ENCODE measurements at regions not wholly inside any gene's neighbourhood (a gene's known extent, or its start where the extent isn't known, plus 50 kb on each side); places are given as distances from the start of the nearest gene placed in this dataset.

DNA sequence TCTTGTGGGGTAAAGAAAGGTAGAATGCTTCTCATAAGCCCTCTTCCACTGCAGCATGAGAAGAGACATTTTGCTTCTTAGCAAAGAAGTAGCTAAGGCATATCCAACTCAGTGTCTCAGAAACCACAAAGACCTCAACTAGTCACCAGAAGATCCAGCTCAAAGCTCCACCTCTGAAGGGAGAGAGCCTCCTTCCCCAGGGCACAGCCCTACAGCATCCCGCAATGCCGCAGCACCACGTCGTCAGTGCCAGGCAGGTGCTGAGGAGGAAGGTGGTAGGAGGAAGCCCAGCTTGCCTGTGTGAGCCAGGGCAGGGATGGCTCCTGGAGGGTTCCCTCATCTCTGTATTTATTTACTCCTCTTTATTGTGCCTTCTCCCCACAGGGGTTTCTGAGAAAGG lies 385.6 kb upstream of the NPVF start:
- H3K4me1 Mint-ChIP-seq: peaks cover 48% of the 10 kb centered on the region
- Histone ChIP-seq H2AFZ (ENCODE audit: insufficient read depth, low read depth, low read length, poor library complexity, severe bottlenecking) (no peak overlapping the region), H4K20me1 (ENCODE audit: control insufficient read depth, insufficient read depth, low read length, poor library complexity, severe bottlenecking) (no peaks in the 10 kb centered on the region), H3K4me2 (replicated peaks; ENCODE audit: low read depth, low read length, poor library complexity, severe bottlenecking) (no peak overlapping the region), H3K9me3 (ENCODE audit: control extremely low read depth in 1 of 3, control insufficient read depth in 2 of 3, insufficient read depth in 1 of 3, low read length in 2 of 3) (peaks cover 0 to 7% (median 4%) of the 10 kb centered on the region in 3 donors), H3K36me3 (replicated peaks in 1 of 2; ENCODE audit: control extremely low read depth in 1 of 2, control insufficient read depth in 1 of 2, extremely low read depth in 1 of 2, insufficient read depth in 2 of 2, low read length in 1 of 2) (no peaks in the 10 kb centered on the region), H3K9ac (ENCODE audit: low read length) (no peak overlapping the region), H3K4me3 (ENCODE audit: control extremely low read depth in 1 of 5, extremely low read depth in 1 of 5, insufficient read depth in 1 of 5, low read depth in 2 of 5, low read length in 4 of 5) (no peak overlapping the region), H3K4me1 (ENCODE audit: control insufficient read depth in 2 of 2, insufficient read depth in 2 of 2, low read length in 2 of 2) (peaks cover 42 to 45% of the 10 kb centered on the region in 2 donors), H3K27ac (ENCODE audit: low read length in 2 of 2) (no peak overlapping the region), H3K79me2 (ENCODE audit: control insufficient read depth, insufficient read depth, low read length) (no peaks in the 10 kb centered on the region), H3K27me3 (replicated peaks in 1 of 4; ENCODE audit: control extremely low read depth in 1 of 4, control insufficient read depth in 3 of 4, insufficient read depth in 4 of 4, low read length in 3 of 4) (no peaks in the 10 kb centered on the region)
- no peak for TF ChIP-seq EZH2 (IDR thresholded peaks at IDR 0.05; ENCODE audit: borderline replicate concordance, insufficient read depth, low read depth, low read length, poor library complexity, severe bottlenecking)
- TF ChIP-seq, protein P1, sequence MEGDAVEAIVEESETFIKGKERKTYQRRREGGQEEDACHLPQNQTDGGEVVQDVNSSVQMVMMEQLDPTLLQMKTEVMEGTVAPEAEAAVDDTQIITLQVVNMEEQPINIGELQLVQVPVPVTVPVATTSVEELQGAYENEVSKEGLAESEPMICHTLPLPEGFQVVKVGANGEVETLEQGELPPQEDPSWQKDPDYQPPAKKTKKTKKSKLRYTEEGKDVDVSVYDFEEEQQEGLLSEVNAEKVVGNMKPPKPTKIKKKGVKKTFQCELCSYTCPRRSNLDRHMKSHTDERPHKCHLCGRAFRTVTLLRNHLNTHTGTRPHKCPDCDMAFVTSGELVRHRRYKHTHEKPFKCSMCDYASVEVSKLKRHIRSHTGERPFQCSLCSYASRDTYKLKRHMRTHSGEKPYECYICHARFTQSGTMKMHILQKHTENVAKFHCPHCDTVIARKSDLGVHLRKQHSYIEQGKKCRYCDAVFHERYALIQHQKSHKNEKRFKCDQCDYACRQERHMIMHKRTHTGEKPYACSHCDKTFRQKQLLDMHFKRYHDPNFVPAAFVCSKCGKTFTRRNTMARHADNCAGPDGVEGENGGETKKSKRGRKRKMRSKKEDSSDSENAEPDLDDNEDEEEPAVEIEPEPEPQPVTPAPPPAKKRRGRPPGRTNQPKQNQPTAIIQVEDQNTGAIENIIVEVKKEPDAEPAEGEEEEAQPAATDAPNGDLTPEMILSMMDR (IDR thresholded peaks at IDR 0.05): no peak
- H3K4me3 Mint-ChIP-seq: no peak overlapping the region
- no peaks in the 10 kb centered on the region for H3K27me3 Mint-ChIP-seq
- POLR2A ChIA-PET: no interaction called here
- ATAC-seq (ENCODE audit: low read depth) (no peak), DNase-seq (no peak)
- no CpG with 5 or more reads among the region's 4 CpGs for WGBS (ENCODE audit: insufficient coverage)
- intact Hi-C loops (cut with micrococcal nuclease): no loop called here
- H3K9me3 Mint-ChIP-seq (ENCODE audit: insufficient read depth): peaks cover 5% of the 10 kb centered on the region
- no peak overlapping the region for H3K27ac Mint-ChIP-seq
- CTCF ChIA-PET: no interaction called here

DNA sequence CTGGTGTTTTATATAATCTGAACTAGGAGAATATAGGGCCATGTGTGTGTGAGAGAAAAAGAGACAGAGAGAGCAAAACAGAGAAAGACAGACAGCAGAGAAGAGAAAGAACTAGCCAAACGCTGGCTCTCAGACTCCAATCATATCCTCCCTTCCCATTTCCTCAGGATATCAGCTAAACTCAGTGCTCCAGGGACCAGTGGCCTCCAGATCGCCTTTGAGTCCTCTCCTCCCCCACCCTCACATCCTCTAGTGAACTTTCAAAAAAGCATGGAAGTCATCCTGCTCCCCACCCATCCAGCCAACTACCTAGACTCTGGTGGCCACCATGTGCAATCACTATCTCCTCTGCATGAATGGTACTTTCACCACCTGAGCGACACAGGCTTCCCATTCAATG lies 386.1 kb upstream of the NPVF start:
- Histone ChIP-seq H3K4me3 (ENCODE audit: control extremely low read depth in 1 of 5, extremely low read depth in 1 of 5, insufficient read depth in 1 of 5, low read depth in 2 of 5, low read length in 4 of 5) (no peak overlapping the region), H3K36me3 (replicated peaks in 1 of 2; ENCODE audit: control extremely low read depth in 1 of 2, control insufficient read depth in 1 of 2, extremely low read depth in 1 of 2, insufficient read depth in 2 of 2, low read length in 1 of 2) (no peaks in the 10 kb centered on the region), H3K79me2 (ENCODE audit: control insufficient read depth, insufficient read depth, low read length) (no peaks in the 10 kb centered on the region), H3K9me3 (ENCODE audit: control extremely low read depth in 1 of 3, control insufficient read depth in 2 of 3, insufficient read depth in 1 of 3, low read length in 2 of 3) (peaks cover 0 to 7% (median 4%) of the 10 kb centered on the region in 3 donors), H3K4me1 (ENCODE audit: control insufficient read depth in 2 of 2, insufficient read depth in 2 of 2, low read length in 2 of 2) (peaks cover 47 to 50% of the 10 kb centered on the region in 2 donors), H3K27ac (ENCODE audit: low read length in 2 of 2) (no peak overlapping the region), H3K4me2 (replicated peaks; ENCODE audit: low read depth, low read length, poor library complexity, severe bottlenecking) (no peak overlapping the region), H3K27me3 (replicated peaks in 1 of 4; ENCODE audit: control extremely low read depth in 1 of 4, control insufficient read depth in 3 of 4, insufficient read depth in 4 of 4, low read length in 3 of 4) (no peaks in the 10 kb centered on the region), H3K9ac (ENCODE audit: low read length) (no peak overlapping the region), H2AFZ (ENCODE audit: insufficient read depth, low read depth, low read length, poor library complexity, severe bottlenecking) (no peak overlapping the region), H4K20me1 (ENCODE audit: control insufficient read depth, insufficient read depth, low read length, poor library complexity, severe bottlenecking) (no peaks in the 10 kb centered on the region)
- POLR2A ChIA-PET: no interaction called here
- no peak for TF ChIP-seq EZH2 (IDR thresholded peaks at IDR 0.05; ENCODE audit: borderline replicate concordance, insufficient read depth, low read depth, low read length, poor library complexity, severe bottlenecking)
- CTCF ChIA-PET: no interaction called here
- intact Hi-C loops (cut with micrococcal nuclease): no loop called here
- ATAC-seq (ENCODE audit: low read depth) (no peak), DNase-seq (no peak)
- Mint-ChIP-seq H3K4me3 (no peak overlapping the region), H3K4me1 (peaks cover 53% of the 10 kb centered on the region), H3K9me3 (ENCODE audit: insufficient read depth) (peaks cover 5% of the 10 kb centered on the region), H3K27ac (no peak overlapping the region), H3K27me3 (no peaks in the 10 kb centered on the region)
- 73% methylated on average over 2 of the region's 3 CpGs for WGBS (ENCODE audit: insufficient coverage)
